Activated T-cell treated with anti-CD3 and anti-CD28 coated beads for 4 hours (primary cell): ENCODE measurements at regions not wholly inside any gene's neighbourhood (a gene's known extent, or its start where the extent isn't known, plus 50 kb on each side); places are given as distances from the start of the nearest gene placed in this dataset.

Experiments
- DNase-seq: peaks from one replicate; pipeline ENCODE4 v3.0.0-alpha.2; 2020

DNA sequence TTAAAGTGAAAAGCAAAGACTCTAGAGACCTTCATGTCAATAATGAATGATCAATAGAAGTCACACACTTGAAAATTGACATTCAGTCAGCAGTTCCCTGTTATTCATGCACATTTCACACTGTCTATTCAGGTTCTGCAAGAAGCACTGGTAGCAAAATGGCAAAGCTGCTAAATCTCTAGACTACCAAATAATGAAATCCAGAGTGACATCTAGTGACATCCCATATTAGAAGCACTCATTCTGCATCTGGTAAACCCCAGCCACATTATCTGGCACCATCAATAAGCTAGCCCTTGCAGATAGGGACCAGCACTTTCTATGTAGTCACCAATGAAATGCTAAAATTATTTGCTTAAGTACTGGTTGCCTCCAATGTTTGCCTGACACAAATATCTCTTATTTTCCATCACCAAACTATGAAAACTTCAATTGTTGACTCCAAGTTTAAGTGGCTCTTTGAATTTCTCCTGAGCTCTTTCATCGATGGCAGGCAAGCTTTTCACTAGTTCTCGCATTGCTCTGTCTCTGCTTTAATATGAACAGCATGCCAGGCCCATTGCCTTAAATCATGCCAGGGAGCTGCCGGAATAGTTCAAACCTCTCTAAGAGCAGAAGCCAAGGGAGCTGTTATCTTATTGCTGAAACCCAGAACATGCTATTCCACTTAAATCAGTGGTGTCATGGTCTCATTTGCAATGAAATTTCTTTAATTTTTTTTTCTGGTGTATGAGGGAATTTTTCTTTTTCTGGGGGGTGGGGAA is 409.9 kb downstream of the MZT1 start:
- no peak for DNase-seq

DNA sequence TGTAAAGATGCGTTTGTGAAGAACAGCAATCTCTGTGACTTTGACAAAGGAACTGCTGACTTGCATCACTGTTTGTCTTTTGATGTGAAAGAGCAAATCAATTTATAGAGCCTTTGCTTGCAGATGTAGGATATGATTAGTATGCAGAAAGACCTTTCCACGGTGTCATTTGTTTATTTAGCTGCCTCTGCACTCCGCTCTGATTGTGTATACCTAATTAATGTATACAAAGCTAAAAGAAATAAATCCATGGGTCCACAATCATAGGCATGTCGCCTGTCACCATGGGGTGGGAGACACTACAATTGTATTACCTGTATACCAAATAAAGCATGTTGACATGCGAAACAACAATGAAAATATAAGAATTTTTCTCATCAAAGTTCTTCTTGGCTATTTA is 410.7 kb downstream of the MZT1 start:
- no peak for DNase-seq

DNA sequence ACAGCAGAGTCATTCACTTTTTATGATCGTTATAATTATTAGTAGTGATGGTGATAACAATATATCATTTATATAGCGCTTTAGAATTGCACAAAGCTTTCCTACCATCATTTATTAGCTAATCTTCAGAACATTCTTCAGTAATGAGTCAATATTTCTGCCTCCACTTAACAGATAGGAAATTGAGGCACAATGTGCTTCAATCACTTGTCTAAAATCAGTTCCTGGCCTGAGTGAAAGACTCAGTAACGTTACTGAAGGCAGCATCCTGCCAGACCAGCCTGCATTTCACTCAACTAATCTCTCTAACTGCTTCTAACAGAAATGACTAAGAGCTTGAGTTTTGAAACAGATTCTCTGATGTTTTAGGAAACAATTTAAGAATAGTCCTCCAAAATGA is 412.1 kb downstream of the MZT1 start:
- DNase-seq, result no peak

DNA sequence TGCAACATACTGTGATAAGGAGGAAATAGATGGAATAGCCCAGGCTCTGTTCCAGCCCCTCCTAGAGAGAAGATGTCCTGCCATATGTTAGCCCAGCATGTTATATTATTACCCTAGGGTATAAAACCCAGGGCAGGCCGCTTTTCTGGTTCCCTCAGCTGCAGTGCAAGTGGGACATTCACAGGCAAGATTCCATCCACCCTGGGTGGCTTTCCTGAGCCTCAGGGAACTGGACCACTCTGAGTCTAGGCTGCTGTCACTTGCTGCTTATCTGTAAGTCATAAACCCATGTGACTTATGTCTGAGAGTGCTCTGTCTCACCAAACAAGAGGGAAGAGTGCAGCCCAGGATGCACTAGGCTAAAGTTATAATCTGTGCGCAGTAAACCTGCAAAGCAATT is 413.2 kb downstream of the MZT1 start:
- DNase-seq, result no peak

DNA sequence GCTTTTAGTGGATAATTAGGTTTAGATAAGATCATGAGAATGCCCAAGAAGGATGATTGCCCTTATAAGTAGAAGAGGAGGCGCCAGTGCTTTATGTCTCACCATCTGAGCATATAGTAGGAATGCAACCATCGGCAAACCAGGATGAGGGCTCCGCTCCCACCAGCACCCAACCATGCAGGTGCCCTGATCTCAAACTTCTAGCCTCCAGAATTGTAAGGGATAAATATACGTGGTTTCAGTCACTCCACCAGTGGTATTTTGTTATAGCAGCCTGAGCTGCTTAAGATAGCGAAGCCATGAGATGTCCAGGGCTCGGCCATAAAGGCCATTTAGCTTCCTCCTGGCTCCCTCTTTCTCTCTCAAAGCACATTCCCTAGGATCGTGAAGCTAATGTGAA is 413.9 kb downstream of the MZT1 start:
- no peak for DNase-seq

- DNase-seq, result no peak
Measured at GRCh38 chr13:72303941-72304746, 423.3 kb downstream of the MZT1 start.

DNA sequence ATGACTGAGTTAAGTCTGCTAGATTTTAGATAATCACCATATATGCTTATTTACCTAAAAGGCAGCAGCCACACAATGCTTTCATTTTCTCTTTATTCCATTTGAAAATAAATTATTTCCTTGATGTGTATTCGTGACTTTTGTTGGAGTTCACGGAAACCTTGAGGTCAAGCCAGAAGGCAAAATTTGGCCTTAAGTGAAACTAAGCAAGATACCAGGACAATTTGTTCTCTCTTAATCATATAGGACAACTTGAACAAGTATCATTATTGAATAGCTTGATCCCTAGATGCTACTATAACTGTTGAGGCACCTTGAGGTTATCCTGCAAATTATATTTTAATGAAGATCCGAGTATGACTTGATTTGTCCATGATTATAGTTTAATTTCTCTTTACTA is 429.2 kb upstream of the DACH1 start:
- no peak for DNase-seq

DNA sequence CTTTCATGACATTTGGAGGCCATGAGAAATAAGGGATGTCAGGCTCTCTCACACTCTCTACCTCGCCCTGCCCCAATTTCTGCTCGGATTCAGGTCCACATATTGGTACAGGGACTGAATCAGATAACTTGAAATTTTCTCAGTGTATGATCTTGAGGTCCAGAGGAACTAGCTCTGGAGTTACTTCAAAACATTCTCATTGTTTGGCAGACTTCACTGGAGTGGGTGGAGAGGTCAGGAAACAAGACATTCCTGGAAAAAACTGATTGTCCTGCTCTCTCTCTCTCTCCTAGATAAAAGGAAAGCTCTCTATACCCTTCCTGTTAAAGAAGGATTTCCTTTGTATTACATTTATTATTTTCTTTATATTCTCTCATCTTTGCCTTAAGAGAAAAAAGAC is 428.1 kb upstream of the DACH1 start:
- DNase-seq, result no peak

DNA sequence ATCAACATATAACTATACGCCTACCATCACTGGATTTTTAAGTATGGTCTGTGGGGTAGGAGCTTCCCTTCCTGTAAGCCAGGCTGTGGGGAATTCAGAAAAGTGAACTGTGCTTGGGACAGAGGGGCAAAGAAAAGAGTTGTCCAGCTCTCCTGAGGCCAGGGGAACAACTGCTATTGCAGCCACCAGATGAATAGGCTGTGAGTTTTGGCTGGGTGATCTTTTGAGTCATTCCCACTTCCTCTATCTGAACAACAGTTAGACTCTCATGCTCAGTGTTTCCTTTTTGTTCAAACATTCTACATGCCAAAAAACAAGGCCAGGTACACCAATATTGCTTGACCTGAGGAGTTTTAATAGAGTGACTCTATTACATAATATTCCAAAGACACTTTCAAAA is 426.2 kb upstream of the DACH1 start:
- no peak for DNase-seq

GRCh38 chr13:72290962-72291681 is 424.1 kb upstream of the DACH1 start:
- no peak for DNase-seq

DNA sequence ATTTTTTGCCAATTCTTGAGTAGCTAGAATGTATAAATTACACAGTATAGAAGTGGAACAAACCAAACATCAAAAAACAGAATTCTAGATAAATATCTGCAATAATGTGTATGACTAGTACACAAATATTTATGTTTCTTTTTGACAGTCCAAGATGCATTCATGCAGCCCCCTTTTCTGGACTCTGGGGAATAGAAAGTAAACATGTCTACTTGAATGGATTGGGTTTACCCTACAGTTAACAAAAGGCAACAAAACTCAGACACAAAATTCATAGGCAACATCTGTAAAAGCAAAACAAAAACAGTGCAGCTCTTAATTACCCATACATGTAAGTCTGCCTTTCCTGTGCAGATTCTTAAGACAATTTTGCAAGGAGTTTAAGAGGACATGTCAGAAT is 419.4 kb upstream of the DACH1 start:
- no peak for DNase-seq

DNA sequence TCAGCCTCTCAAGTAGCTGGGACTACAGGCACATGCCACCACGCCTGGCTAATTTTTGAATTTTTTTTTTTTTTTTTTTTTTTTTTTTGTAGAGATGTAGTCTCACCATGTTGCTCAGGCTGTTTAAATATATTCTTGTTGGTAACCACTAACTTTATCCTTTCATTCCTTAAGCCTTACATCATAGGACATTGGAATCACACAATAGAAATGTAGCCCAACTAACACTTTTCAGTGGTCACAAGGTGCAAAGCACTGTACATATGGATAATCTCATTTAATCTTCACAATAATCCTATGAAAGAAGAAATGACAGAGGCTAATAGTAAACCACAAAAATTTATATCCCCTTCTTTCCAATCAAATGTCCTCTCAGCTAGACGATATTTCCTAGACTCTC is 417.8 kb upstream of the DACH1 start:
- no peak for DNase-seq

- no peak for DNase-seq
Measured at GRCh38 chr13:72261732-72262131, 394.7 kb upstream of the DACH1 start.

DNA sequence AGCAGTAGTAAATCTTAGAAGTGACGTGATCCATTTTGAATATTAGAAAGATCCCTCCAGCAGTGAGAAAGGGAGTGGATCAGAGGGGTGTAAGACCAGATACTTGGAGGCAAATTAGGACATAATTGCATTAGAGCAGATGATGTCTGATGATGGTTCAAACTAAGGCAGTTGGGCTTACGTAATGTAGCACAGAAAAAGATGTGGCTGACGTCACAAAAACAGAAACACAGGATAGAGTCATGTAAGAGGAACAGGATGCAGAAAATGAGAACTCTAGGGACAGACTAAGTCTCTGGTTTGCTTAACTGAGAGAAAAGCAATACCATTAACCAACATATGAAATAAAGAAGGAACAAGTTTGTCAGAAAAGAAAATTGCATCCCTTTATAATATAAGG is 392.5 kb upstream of the DACH1 start:
- no peak for DNase-seq

DNA sequence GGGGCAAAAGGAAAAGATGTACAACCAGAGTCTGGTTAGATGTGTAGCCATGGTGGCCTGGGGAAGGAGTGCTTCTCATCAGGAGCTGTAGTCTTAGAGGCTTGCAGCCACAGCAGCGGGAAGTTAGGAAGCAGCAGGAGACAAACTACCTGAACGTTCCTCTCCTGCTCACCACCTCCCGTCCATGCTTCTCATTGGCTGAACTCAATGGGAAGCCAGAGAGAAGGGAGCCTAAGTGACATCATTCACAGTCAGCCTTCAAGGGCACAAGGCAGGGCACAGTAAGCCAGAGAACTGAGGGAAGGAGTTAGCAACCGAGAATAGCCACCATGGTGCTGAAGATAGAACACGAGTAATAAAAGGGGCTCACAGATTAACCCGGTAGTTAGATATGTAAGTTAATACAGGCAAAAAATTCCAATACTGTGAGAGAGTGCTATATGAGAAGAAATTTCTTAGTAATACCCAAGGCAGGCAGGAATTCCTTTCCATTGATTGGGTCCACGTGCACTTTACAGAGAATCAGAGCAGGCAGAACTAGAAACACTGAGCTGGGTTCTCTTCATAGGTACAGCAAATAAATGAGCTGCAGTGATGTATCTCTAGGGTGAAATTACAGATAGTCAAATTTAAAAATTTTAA is 391.5 kb upstream of the DACH1 start:
- DNase-seq, result no peak

- DNase-seq, result no peak
Measured at GRCh38 chr13:72255908-72256307, 388.9 kb upstream of the DACH1 start.

- DNase-seq, result no peak
Measured at GRCh38 chr13:72253754-72254153, 386.8 kb upstream of the DACH1 start.

DNA sequence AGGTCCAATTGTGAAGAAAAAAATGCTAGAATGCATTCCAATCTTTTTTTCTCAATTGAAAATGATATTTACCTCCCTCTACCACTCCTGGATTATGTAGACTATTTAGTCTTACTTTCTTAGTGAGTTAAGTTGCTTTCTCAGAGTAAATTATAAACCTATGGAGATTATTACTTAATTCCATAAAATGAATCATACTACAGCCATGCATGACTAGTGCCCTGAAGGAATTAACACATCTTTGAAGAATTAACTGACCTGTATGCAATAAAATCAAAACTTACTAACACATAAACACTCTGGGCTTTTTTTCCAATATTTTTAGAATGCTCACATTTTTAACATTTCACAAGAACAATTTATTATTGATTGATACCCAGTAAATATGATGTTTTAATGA is 379.4 kb upstream of the DACH1 start:
- no peak for DNase-seq

DNA sequence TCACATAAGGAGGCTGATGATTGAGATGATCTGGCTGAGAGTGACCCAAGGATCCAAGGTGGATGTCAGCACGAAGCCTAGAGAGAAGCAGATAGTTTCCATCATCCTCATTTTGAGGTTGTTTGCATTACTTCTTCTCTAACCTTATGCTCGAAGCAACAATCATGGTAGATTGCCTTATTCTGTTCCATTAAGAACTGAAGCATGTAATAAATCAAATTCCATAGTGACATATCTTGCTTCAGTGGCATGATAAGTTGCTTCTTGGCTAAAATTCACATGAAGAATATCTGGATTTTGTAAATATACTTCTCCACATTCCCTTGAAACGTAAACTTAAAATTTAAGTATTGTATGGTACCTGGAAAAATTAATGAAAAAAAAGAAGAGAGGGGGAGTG is 377.8 kb upstream of the DACH1 start:
- DNase-seq, result no peak

GRCh38 chr13:72230131-72230530 is 363.1 kb upstream of the DACH1 start:
- DNase-seq, result no peak

DNA sequence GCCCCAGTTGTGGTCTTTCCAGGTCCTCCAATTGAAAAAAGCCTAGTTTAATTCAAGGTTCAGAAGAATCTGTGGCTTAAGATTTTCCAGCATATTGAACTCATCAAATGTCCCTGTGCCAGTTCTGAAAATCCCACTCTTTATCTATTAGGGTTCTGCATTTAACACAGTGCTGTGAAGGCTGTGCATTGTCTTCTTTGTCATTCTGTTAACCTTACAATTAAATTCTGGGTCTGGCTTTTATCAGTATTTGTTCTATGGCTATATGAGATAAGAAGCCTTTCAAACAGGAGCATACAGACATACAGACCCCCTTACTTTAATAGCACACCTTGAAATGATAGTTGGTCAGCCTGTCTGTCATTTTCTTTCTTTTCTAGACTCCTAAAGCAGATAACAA is 362.1 kb upstream of the DACH1 start:
- no peak for DNase-seq

- DNase-seq, result no peak
Measured at GRCh38 chr13:72221276-72221962, 354.4 kb upstream of the DACH1 start.

DNA sequence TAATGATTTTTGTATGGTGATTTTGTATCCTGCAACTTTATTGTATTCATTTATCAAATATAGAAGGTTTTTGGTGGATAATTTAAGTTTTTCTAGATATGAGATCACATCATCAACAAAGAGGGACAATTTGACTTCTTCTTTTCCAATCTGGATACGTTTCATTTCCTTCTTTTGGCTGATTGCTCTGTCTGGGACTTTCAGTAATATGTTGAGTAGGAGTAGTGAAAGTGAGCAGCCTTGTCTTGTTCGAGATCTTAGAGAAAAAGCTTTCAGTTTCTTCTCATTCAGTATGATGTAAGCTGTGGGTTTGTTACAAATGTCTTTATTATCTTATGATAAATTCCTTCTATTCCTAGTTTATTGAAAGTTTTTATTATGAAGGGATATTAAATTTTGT is 352.0 kb upstream of the DACH1 start:
- DNase-seq, result no peak
